Stimulated activated CD4-positive, alpha-beta T cell treated with anti-CD3 and anti-CD28 coated beads, Interleukin-2, amount 100 ng/mL, for 4 hours (primary cell): ENCODE measurements at regions not wholly inside any gene's neighbourhood (a gene's known extent, or its start where the extent isn't known, plus 50 kb on each side); places are given as distances from the start of the nearest gene placed in this dataset.

Experiments used
- DNase-seq: peaks from one replicate; pipeline ENCODE4 v3.0.0-alpha.2; 2020; ENCODE audit warnings: low read depth

GRCh38 chr1:42034426-42034825 is 115.7 kb upstream of the HIVEP3 start:
- DNase-seq, result no peak

GRCh38 chr1:42033629-42034028 is 114.9 kb upstream of the HIVEP3 start:
- no peak for DNase-seq

GRCh38 chr1:42017730-42018129 is 99.0 kb upstream of the HIVEP3 start:
- no peak for DNase-seq

GRCh38 chr1:42017259-42017658 is 98.5 kb upstream of the HIVEP3 start:
- DNase-seq, result no peak

- DNase-seq, result no peak
Observed at GRCh38 chr1:42014823-42015222, 96.1 kb upstream of the HIVEP3 start.

- DNase-seq, result no peak
Observed at GRCh38 chr1:42013881-42014470, 95.3 kb upstream of the HIVEP3 start.

GRCh38 chr1:42012852-42013251 is 94.1 kb upstream of the HIVEP3 start:
- no peak for DNase-seq

GRCh38 chr1:42010381-42010780 is 91.7 kb upstream of the HIVEP3 start:
- DNase-seq, result no peak

GRCh38 chr1:42008264-42008663 is 89.5 kb upstream of the HIVEP3 start:
- no peak for DNase-seq

GRCh38 chr1:42006836-42007235 is 88.1 kb upstream of the HIVEP3 start:
- DNase-seq, result no peak

- DNase-seq, result no peak
Observed at GRCh38 chr1:42006093-42006492, 87.4 kb upstream of the HIVEP3 start.

- DNase-seq, result no peak
Observed at GRCh38 chr1:42005530-42005929, 86.8 kb upstream of the HIVEP3 start.

GRCh38 chr1:42004860-42005259 is 86.1 kb upstream of the HIVEP3 start:
- no peak for DNase-seq

- no peak for DNase-seq
Observed at GRCh38 chr1:42004322-42004721, 85.6 kb upstream of the HIVEP3 start.

- DNase-seq, result no peak
Observed at GRCh38 chr1:42003433-42003832, 84.7 kb upstream of the HIVEP3 start.

- DNase-seq, result no peak
Observed at GRCh38 chr1:42002220-42002619, 83.5 kb upstream of the HIVEP3 start.

GRCh38 chr1:42000766-42001165 is 82.0 kb upstream of the HIVEP3 start:
- DNase-seq, result no peak

- no peak for DNase-seq
Observed at GRCh38 chr1:41999884-42000283, 81.2 kb upstream of the HIVEP3 start.

GRCh38 chr1:41998250-41998649 is 79.5 kb upstream of the HIVEP3 start:
- DNase-seq, result no peak

GRCh38 chr1:41997153-41997552 is 78.4 kb upstream of the HIVEP3 start:
- DNase-seq, result no peak

GRCh38 chr1:41995441-41996130 is 76.9 kb upstream of the HIVEP3 start:
- no peak for DNase-seq

- no peak for DNase-seq
Observed at GRCh38 chr1:41994195-41994894, 75.6 kb upstream of the HIVEP3 start.

- DNase-seq, result no peak
Observed at GRCh38 chr1:41983451-41983850, 64.7 kb upstream of the HIVEP3 start.

GRCh38 chr1:41981796-41982195 is 63.1 kb upstream of the HIVEP3 start:
- no peak for DNase-seq
